AG04449 (cell line): ENCODE measurements at regions not wholly inside any gene's neighbourhood (a gene's known extent, or its start where the extent isn't known, plus 50 kb on each side); places are given as distances from the start of the nearest gene placed in this dataset.

Experiments
- CTCF ChIA-PET: fragments of 350-600 bp; formaldehyde crosslinking; extraction: SDS; loops from one replicate; lab custom pipeline; 2021; ENCODE audit warnings: antibody characterized with exemption; lab: Yijun Ruan, JAX
- POLR2A ChIA-PET: fragments of 400-600, 350-600 bp; formaldehyde crosslinking; extraction: SDS; loops from one replicate; lab custom pipeline; 2020; ENCODE audit warnings: antibody characterized with exemption, inconsistent platforms; lab: Yijun Ruan, JAX
- DNase-seq: peaks from one replicate; pipeline ENCODE4 v3.0.0-alpha.2; 2010; ENCODE audit warnings: low read depth, low spot score
- H3K4me3 ChIP-seq: 2 replicates; pipeline ENCODE4 v1.5.1; 2011; ENCODE audit warnings: low read depth, mild to moderate bottlenecking, control low read depth, low read length
- TF ChIP-seq, protein P1 (sequence below): IDR thresholded peaks from one replicate; pipeline ENCODE4 v1.5.1; 2011; ENCODE audit warnings: mild to moderate bottlenecking, moderate library complexity, low read length, control low read depth, inconsistent platforms; ENCODE audit not compliant: insufficient read depth; ENCODE audit errors: missing control alignments

DNA sequence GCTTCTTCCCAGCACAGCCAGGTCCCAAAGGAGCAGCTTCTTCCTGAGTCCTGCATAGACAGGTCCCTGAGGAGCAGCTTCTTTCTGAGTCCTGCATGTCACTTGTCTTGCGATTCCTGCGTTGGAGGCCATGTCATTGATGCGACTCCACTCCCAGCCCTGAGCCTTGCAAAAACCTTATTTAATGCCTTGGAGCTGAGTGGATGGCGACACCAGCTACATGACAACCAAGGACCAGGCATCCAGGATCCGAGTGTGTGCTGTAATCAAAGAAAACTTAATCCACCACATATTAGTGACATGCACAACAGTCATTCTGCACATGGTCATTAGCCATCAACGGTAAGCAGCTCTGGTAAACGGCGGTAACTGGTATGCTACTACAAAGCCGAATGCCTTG lies 315.8 kb downstream of the TEX29 start:
- no peak for DNase-seq
- H3K4me3 ChIP-seq = no peak overlapping the region
- POLR2A ChIA-PET = no interaction called here
- CTCF ChIA-PET = no interaction called here
- TF ChIP-seq, protein P1, sequence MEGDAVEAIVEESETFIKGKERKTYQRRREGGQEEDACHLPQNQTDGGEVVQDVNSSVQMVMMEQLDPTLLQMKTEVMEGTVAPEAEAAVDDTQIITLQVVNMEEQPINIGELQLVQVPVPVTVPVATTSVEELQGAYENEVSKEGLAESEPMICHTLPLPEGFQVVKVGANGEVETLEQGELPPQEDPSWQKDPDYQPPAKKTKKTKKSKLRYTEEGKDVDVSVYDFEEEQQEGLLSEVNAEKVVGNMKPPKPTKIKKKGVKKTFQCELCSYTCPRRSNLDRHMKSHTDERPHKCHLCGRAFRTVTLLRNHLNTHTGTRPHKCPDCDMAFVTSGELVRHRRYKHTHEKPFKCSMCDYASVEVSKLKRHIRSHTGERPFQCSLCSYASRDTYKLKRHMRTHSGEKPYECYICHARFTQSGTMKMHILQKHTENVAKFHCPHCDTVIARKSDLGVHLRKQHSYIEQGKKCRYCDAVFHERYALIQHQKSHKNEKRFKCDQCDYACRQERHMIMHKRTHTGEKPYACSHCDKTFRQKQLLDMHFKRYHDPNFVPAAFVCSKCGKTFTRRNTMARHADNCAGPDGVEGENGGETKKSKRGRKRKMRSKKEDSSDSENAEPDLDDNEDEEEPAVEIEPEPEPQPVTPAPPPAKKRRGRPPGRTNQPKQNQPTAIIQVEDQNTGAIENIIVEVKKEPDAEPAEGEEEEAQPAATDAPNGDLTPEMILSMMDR = no peak

DNA sequence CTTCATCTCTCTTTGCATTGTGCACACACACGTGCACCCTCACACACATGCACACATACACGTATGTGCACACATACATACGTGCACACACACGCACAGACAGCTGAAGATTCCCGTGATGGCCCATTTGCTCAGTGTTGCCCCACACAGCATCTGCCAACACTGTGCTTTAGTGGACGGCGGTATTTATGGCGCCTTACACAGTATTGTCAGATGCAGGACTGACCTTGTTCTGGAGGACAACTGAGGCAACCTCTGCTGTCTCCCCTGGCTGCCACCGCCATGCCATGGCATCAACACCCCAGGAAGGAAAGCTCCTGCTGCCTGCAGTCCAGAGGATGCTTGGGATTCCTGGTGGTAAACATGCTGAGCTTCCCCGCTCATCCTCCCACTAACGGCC lies 316.4 kb downstream of the TEX29 start:
- ChIA-PET POLR2A (no interaction called here), CTCF (no interaction called here)
- no peak overlapping the region for H3K4me3 ChIP-seq
- no peak for DNase-seq
- TF ChIP-seq, protein P1 = no peak

DNA sequence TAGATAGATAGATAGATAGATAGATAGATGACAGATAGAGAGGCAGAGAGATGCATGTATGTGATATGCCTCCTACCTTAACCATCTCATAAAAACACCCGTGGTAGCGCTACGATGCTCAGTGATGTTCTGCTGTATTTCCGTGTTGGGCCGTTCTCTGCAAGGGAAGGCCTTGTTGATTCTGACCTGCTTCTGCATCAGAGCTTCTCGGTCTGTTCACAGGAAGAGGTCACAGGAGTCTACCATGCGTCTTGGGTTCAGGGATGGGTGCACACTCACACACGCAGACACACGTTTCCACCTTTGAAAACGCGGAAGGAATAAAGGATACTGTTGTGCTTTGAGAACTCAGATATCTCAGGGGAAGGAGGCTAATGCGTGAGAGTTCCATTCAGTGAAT lies 316.9 kb downstream of the TEX29 start:
- ChIA-PET CTCF (no interaction called here), POLR2A (no interaction called here)
- TF ChIP-seq, protein P1 = no peak
- no peak overlapping the region for H3K4me3 ChIP-seq
- no peak for DNase-seq

DNA sequence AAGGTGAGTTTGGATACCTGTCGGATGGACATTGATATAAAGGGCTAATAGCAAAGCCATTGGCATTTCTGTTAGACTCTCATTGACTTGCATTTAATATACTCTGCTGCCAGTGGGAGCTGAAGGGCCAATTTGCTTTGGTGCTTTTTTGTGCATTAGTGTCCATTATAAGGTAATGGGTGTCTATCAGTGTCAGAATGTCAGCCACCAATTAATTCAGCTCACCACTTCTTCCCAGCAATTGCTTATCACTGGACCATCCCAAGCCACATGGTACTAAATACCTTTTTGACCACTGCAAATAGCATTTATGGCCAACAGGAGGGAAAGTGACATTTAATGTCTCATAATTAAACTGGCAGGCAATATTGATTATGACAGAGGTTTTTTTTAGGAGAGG lies 317.8 kb downstream of the TEX29 start:
- CTCF ChIA-PET = no interaction called here
- H3K4me3 ChIP-seq = no peak overlapping the region
- no peak for DNase-seq
- TF ChIP-seq, protein P1 = no peak
- POLR2A ChIA-PET = no interaction called here

DNA sequence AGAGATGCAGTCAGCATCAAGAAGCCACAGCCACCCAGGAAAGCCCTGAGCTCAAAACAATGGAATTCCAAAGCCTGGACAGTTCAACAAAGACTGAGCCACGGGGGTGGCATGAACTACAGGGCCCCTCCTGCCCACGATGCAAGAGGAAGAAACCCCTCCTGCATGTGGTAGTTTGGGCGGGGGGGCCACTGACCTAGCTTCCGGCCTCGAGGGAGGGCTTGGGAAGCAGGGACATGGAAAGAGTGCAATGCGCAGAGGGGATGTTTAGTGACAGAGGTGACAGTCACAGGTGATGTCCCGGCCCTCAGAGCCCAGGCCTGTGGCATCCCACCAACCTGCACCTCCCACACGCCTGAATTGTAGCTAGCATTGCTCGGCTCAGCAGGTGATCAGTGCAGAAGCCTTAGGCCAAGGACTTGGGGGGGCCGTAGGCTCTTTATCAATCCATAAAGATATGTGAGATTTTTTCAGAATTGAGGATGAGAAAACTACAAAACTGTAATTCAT lies 318.8 kb downstream of the TEX29 start:
- DNase-seq = no peak
- TF ChIP-seq, protein P1 = no peak
- POLR2A ChIA-PET = no interaction called here
- CTCF ChIA-PET = no interaction called here
- no peak overlapping the region for H3K4me3 ChIP-seq

DNA sequence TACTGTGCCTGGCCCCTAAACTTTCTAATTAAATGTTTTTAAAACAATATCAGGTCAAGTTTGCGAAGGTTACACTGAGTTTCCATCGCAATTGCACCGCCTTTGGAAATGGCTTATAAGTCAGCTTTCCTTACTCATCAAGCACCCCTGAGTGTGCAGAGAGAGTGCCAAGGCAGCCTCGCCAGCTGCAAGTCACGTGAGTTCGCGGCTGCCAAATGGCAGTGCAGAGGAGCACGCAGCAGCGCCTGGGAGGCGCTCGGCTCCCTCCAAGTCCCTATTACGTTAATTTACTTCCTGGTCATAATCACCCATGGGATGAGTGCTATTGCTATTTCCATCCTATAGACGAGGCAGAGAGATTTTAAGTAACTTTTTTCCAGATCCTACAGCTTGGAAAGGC lies 319.6 kb downstream of the TEX29 start:
- TF ChIP-seq, protein P1 = no peak
- no peak overlapping the region for H3K4me3 ChIP-seq
- DNase-seq = no peak
- CTCF ChIA-PET = no interaction called here
- POLR2A ChIA-PET = no interaction called here

DNA sequence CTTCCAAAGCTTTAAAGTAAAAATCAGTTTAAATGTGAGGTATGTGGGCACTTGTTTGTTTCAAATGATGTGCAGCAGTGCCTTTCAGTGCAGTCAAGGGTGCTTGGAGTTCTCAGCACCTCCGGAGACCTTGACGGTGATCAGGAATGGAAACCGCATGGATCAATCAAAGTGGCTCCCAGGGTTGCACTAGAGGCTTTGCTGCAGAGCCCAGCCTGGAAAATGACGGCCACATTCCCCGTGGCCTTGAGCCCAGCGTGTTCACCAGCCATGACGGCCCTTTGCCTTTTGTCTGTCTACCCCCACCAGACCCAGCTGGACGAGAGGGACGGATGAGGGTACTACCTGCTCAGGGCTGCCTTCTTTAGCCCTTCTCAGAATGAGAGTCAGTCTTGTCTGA lies 320.0 kb downstream of the TEX29 start:
- CTCF ChIA-PET = no interaction called here
- POLR2A ChIA-PET = no interaction called here
- TF ChIP-seq, protein P1 = no peak
- no peak overlapping the region for H3K4me3 ChIP-seq
- no peak for DNase-seq
